NCI-H146 treated with DMSO at 0.1 percent for 48 hours (cell line): ENCODE measurements at regions not wholly inside any gene's neighbourhood (a gene's known extent, or its start where the extent isn't known, plus 50 kb on each side); places are given as distances from the start of the nearest gene placed in this dataset.
"Not testable (repeated sequence)": the region's sequence is repeated elsewhere in the genome, so short reads cannot be mapped to it uniquely, and the experiment has no call there.

Source experiments
- DNase-seq: peaks from one replicate; lab custom pipeline; 2025; ENCODE audit not compliant: unreplicated experiment; lab: John Stamatoyannopoulos, UW

- no peak for DNase-seq
These were observed 416.3 kb upstream of the ESRRG start for GRCh38 chr1:217139513-217139912.

- no peak for DNase-seq
These were observed 415.7 kb upstream of the ESRRG start for GRCh38 chr1:217138799-217139466.

GRCh38 chr1:217138173-217138765 lies 415.0 kb upstream of the ESRRG start:
- no peak for DNase-seq

- no peak for DNase-seq
These were observed 414.1 kb upstream of the ESRRG start for GRCh38 chr1:217137210-217137881.

GRCh38 chr1:217136895-217137205 lies 413.6 kb upstream of the ESRRG start:
- DNase-seq = no peak

- DNase-seq = no peak
These were observed 413.0 kb upstream of the ESRRG start for GRCh38 chr1:217135987-217136894.

- DNase-seq = peak; percentile 21
These were observed 412.3 kb upstream of the ESRRG start for GRCh38 chr1:217135569-217135915.

GRCh38 chr1:217134857-217135568 lies 411.8 kb upstream of the ESRRG start:
- no peak for DNase-seq

GRCh38 chr1:217133958-217134856 lies 411.0 kb upstream of the ESRRG start:
- DNase-seq = no peak

- no peak for DNase-seq
These were observed 409.9 kb upstream of the ESRRG start for GRCh38 chr1:217133092-217133491.

- DNase-seq = not testable (repeated sequence)
These were observed 400.1 kb upstream of the ESRRG start for GRCh38 chr1:217123340-217123739.

- DNase-seq = no peak
These were observed 394.8 kb upstream of the ESRRG start for GRCh38 chr1:217117973-217118465.

- DNase-seq = no peak
These were observed 392.5 kb upstream of the ESRRG start for GRCh38 chr1:217115404-217116380.

GRCh38 chr1:217109928-217110327 lies 386.7 kb upstream of the ESRRG start:
- no peak for DNase-seq

GRCh38 chr1:217106231-217106901 lies 383.1 kb upstream of the ESRRG start:
- DNase-seq = no peak

GRCh38 chr1:217105437-217105836 lies 382.2 kb upstream of the ESRRG start:
- DNase-seq = peak; percentile 71

- DNase-seq = no peak
These were observed 374.6 kb upstream of the ESRRG start for GRCh38 chr1:217097819-217098218.

- DNase-seq = no peak
These were observed 373.0 kb upstream of the ESRRG start for GRCh38 chr1:217096200-217096599.
